SU-DHL-6 (cell line): ENCODE measurements at regions not wholly inside any gene's neighbourhood (a gene's known extent, or its start where the extent isn't known, plus 50 kb on each side); places are given as distances from the start of the nearest gene placed in this dataset.

ENCODE experiments used
- H2AFZ ChIP-seq: fragments of 200-600 bp; sonication (generic); 2 replicates; pipeline ENCODE4 v1.6.1; 2014; ENCODE audit warnings: low read depth, mild to moderate bottlenecking, moderate library complexity, mixed read lengths, antibody characterized with exemption, low read length; ENCODE audit not compliant: severe bottlenecking
- H3F3A ChIP-seq: fragments of 200-600 bp; shearing (Covaris generic); 2 replicates; pipeline ENCODE4 v1.6.0; 2016; ENCODE audit warnings: antibody characterized with exemption, mild to moderate bottlenecking; ENCODE audit not compliant: insufficient read depth
- H3K27ac ChIP-seq: fragments of 200-600 bp; sonication (generic); 2 replicates; pipeline ENCODE4 v1.5.1; 2016; ENCODE audit warnings: low read depth, mild to moderate bottlenecking, low read length, moderate library complexity, mixed read lengths
- H3K27me3 ChIP-seq: fragments of 200-600 bp; sonication (generic), shearing (Covaris generic); 2 replicates; pipeline ENCODE4 v1.6.0; 2014; ENCODE audit warnings: mild to moderate bottlenecking, low read length
- H3K36me3 ChIP-seq: fragments of 200-600 bp; sonication (generic); 2 replicates; pipeline ENCODE4 v1.6.1; 2014; ENCODE audit warnings: mild to moderate bottlenecking, low read length, mixed read lengths
- H3K4me2 ChIP-seq: fragments of 300-600, 200-600 bp; shearing (Covaris generic), sonication (generic); 2 replicates; pipeline ENCODE4 v1.6.0; 2014; ENCODE audit warnings: low read length, low read depth, mild to moderate bottlenecking; ENCODE audit not compliant: poor library complexity, severe bottlenecking
- H3K4me3 ChIP-seq: fragments of 200-600 bp; sonication (generic); 2 replicates; pipeline ENCODE4 v1.5.1; 2014; ENCODE audit warnings: antibody characterized with exemption, low read length, mild to moderate bottlenecking, mixed read lengths; ENCODE audit not compliant: insufficient read depth, poor library complexity, severe bottlenecking
- H3K79me2 ChIP-seq: fragments of 200-600 bp; sonication (generic); 2 replicates; pipeline ENCODE4 v1.6.1; 2014; ENCODE audit warnings: mild to moderate bottlenecking, low read length, moderate library complexity; ENCODE audit not compliant: insufficient read depth
- H3K9ac ChIP-seq: fragments of 200-600 bp; sonication (generic); 2 replicates; pipeline ENCODE4 v1.7.0; 2014; ENCODE audit warnings: mild to moderate bottlenecking, low read length
- H3K9me2 ChIP-seq: fragments of 200-600 bp; sonication (generic); replicated peaks from 2 replicates; pipeline ENCODE4 v1.6.1; 2014; ENCODE audit warnings: low read length; ENCODE audit not compliant: insufficient read depth
- H3K9me3 ChIP-seq: fragments of 200-600 bp; sonication (generic); 2 replicates; pipeline ENCODE4 v1.6.1; 2014; ENCODE audit warnings: low read length, mixed read lengths; ENCODE audit not compliant: insufficient read depth
- H4K20me1 ChIP-seq: fragments of 200-600 bp; sonication (generic); 2 replicates; pipeline ENCODE4 v1.6.1; 2014; ENCODE audit warnings: low read depth, mild to moderate bottlenecking, antibody characterized with exemption, low read length, moderate library complexity, mixed read lengths
- CTCF ChIP-seq: fragments of 200-600 bp; sonication (generic); IDR thresholded peaks from one replicate; pipeline ENCODE4 v1.5.1; 2017; ENCODE audit warnings: antibody characterized with exemption, mild to moderate bottlenecking, low read length, moderate library complexity; ENCODE audit not compliant: insufficient read depth, poor library complexity, severe bottlenecking
- EZH2phosphoT487 ChIP-seq: fragments of 200-600 bp; sonication (generic), shearing (Covaris generic); conservative IDR thresholded peaks from 2 replicates; pipeline ENCODE4 v1.6.1; 2018; ENCODE audit warnings: mild to moderate bottlenecking, antibody characterized with exemption, low read length, moderate library complexity, mixed read lengths

GRCh38 chr9:107991581-107991980 is 502.0 kb upstream of the KLF4 start:
- no peaks in the 10 kb centered on the region for H3K9me3 ChIP-seq
- no peak overlapping the region for H3K27ac ChIP-seq
- no peaks in the 10 kb centered on the region for H4K20me1 ChIP-seq
- no peaks in the 10 kb centered on the region for H3K79me2 ChIP-seq
- no peak overlapping the region for H2AFZ ChIP-seq
- H3K4me3 ChIP-seq, result no peak overlapping the region
- no peak overlapping the region for H3K4me2 ChIP-seq
- H3K36me3 ChIP-seq, result no peaks in the 10 kb centered on the region
- H3K27me3 ChIP-seq, result no peaks in the 10 kb centered on the region
- no peak for TF ChIP-seq EZH2phosphoT487
- no peak for TF ChIP-seq CTCF
- no peak overlapping the region for H3K9ac ChIP-seq
- H3F3A ChIP-seq, result no peaks in the 10 kb centered on the region
- no peaks in the 10 kb centered on the region for H3K9me2 ChIP-seq

DNA sequence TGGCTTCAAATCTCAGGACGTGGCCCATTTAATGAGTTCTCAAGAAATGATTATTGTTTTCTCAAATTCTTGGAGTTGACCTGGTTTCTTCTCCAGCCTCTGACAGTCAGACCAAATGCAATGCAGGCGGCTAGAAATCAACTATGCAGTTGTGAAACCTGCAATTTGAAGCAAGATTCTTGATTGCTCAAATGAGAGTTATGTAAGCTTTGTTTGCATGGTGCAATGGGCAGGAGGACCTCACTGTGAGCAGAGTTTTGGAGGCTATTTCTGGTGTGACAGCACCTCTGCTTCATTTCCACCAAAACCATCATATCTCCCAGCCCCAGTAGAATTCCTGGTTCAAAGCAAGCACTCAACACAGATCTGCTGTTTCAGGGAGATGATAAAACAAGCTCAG is 500.0 kb upstream of the KLF4 start:
- H4K20me1 ChIP-seq, result no peaks in the 10 kb centered on the region
- no peaks in the 10 kb centered on the region for H3K79me2 ChIP-seq
- H3K9ac ChIP-seq, result no peak overlapping the region
- H3F3A ChIP-seq, result no peaks in the 10 kb centered on the region
- H3K4me3 ChIP-seq, result no peak overlapping the region
- no peak overlapping the region for H2AFZ ChIP-seq
- no peaks in the 10 kb centered on the region for H3K36me3 ChIP-seq
- TF ChIP-seq EZH2phosphoT487 (no peak), CTCF (no peak)
- H3K9me3 ChIP-seq, result no peaks in the 10 kb centered on the region
- H3K9me2 ChIP-seq, result no peaks in the 10 kb centered on the region
- no peaks in the 10 kb centered on the region for H3K27me3 ChIP-seq
- H3K4me2 ChIP-seq, result no peak overlapping the region
- no peak overlapping the region for H3K27ac ChIP-seq

DNA sequence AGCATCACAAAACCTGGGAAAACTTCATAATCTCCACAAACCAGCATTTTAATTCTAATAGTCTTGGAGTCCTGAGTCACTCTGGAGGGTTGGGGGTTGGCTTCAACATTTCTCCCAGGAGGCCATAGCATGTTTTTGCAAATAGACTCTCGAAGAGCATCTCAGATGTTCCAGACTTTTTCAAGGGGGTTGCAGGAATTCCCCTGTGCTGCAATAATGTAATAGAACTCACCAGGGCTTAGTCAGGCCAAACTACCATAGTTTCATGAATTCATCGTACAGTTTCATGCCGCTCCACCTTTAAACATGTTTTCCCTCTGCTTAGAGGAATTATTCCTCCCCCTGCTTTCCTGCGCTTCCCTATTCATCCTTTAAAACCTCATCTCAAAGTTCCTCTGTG is 499.5 kb upstream of the KLF4 start:
- Histone ChIP-seq H3K9me2 (no peaks in the 10 kb centered on the region), H3K27ac (no peak overlapping the region), H2AFZ (no peak overlapping the region), H3K4me2 (no peak overlapping the region), H3K9me3 (no peaks in the 10 kb centered on the region), H3K36me3 (no peaks in the 10 kb centered on the region), H4K20me1 (no peaks in the 10 kb centered on the region), H3K27me3 (no peaks in the 10 kb centered on the region), H3K9ac (no peak overlapping the region), H3K79me2 (no peaks in the 10 kb centered on the region), H3F3A (no peaks in the 10 kb centered on the region), H3K4me3 (no peak overlapping the region)
- no peak for TF ChIP-seq EZH2phosphoT487
- no peak for TF ChIP-seq CTCF

- Histone ChIP-seq H3K27ac (no peak overlapping the region), H4K20me1 (no peaks in the 10 kb centered on the region), H3F3A (no peaks in the 10 kb centered on the region), H3K9me3 (no peaks in the 10 kb centered on the region), H3K9me2 (no peaks in the 10 kb centered on the region), H3K4me2 (no peak overlapping the region), H2AFZ (no peak overlapping the region), H3K9ac (no peak overlapping the region), H3K36me3 (no peaks in the 10 kb centered on the region), H3K27me3 (no peaks in the 10 kb centered on the region), H3K4me3 (no peak overlapping the region), H3K79me2 (no peaks in the 10 kb centered on the region)
- TF ChIP-seq CTCF, result no peak
- TF ChIP-seq EZH2phosphoT487, result no peak
Measured at GRCh38 chr9:107984956-107985355, 495.4 kb upstream of the KLF4 start.
